Activated naive CD8-positive, alpha-beta T cell treated with anti-CD3 and anti-CD28 coated beads, Interleukin-2, amount 50 U/mL, for 24 hours (primary cell): ENCODE measurements at regions not wholly inside any gene's neighbourhood (a gene's known extent, or its start where the extent isn't known, plus 50 kb on each side); places are given as distances from the start of the nearest gene placed in this dataset.
A peak's percentile ranks its signal among the peaks of the same experiment; 100 is the strongest.

ENCODE experiments used
- ATAC-seq: fragments of 150-1000 bp; cut with Tn5 transposase; one replicate; pipeline ENCODE4 v1.10.0; 2021
- DNase-seq: peaks from one replicate; pipeline ENCODE4 v3.0.0; 2021
- H3K27ac Mint-ChIP-seq: one replicate; pipeline ENCODE4 v1.8.0; 2021; ENCODE audit warnings: mild to moderate bottlenecking, mixed read lengths
- H3K27me3 Mint-ChIP-seq: one replicate; pipeline ENCODE4 v1.8.0; 2021; ENCODE audit warnings: mixed read lengths
- H3K36me3 Mint-ChIP-seq: one replicate; pipeline ENCODE4 v1.8.0; 2021; ENCODE audit warnings: low read depth, mixed read lengths
- H3K4me1 Mint-ChIP-seq: one replicate; pipeline ENCODE4 v1.8.0; 2021; ENCODE audit warnings: mixed read lengths
- H3K4me3 Mint-ChIP-seq: one replicate; pipeline ENCODE4 v1.8.0; 2021; ENCODE audit warnings: mild to moderate bottlenecking, moderate library complexity, mixed read lengths
- H3K9me3 Mint-ChIP-seq: one replicate; pipeline ENCODE4 v1.8.0; 2021; ENCODE audit warnings: mixed read lengths

- Mint-ChIP-seq H3K27me3 (no peaks in the 10 kb centered on the region), H3K9me3 (no peaks in the 10 kb centered on the region), H3K4me1 (peaks cover 75% of the 10 kb centered on the region), H3K4me3 (no peak overlapping the region), H3K27ac (peak overlapping the region; percentile 38), H3K36me3 (no peaks in the 10 kb centered on the region)
- ATAC-seq = no peak
- DNase-seq = peak; percentile 23
Observed at GRCh38 chr2:43127941-43128558, 98.4 kb downstream of the ZFP36L2 start.

DNA sequence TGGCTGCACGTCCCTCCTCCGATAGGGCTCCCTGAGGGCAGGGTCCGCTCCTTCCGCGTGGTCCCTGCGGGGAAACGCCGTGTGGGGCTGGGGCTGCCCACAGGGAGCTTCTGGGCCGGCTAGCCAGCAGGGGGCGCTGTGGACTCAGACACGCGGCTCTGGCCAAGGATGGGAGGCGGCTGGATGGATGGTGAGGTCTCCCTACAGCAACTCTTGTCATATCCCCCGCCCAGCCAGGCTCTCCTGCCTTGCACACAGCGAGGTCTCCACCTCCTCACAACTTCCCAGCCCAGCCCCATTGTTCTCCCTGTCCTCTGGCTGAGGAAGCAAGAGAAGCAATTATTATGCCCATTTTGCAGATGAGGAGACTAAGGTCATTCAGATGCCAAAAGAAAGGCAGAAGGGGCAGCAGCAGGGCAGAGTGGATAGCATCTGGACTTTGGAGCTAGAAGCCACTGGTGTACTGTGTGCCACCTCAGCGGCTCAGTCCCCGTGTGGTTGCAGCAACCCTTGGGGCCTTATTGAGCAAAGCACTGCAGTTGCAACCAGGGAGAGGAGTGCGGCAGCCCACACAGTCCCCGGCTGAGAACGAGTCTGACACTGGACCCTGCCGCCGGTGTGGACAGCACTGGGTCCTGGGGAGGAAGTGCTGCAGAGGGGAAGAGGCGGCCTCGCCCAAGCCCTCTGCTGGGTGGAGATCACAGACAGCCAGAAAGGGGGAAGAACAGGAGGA is 99.0 kb downstream of the ZFP36L2 start:
- Mint-ChIP-seq H3K36me3 (no peaks in the 10 kb centered on the region), H3K27me3 (no peaks in the 10 kb centered on the region), H3K4me1 (peaks cover 72% of the 10 kb centered on the region), H3K9me3 (no peaks in the 10 kb centered on the region), H3K4me3 (no peak overlapping the region), H3K27ac (peak overlapping the region; percentile 38)
- peak; percentile 97 for DNase-seq
- peak; percentile 38 for ATAC-seq

GRCh38 chr2:43126817-43127207 is 99.6 kb downstream of the ZFP36L2 start:
- Mint-ChIP-seq H3K27ac (no peak overlapping the region), H3K36me3 (no peaks in the 10 kb centered on the region), H3K27me3 (no peaks in the 10 kb centered on the region), H3K4me3 (no peak overlapping the region), H3K4me1 (peaks cover 67% of the 10 kb centered on the region), H3K9me3 (no peaks in the 10 kb centered on the region)
- ATAC-seq (no peak), DNase-seq (no peak)

GRCh38 chr2:43125090-43125998 is 101.1 kb downstream of the ZFP36L2 start:
- H3K36me3 Mint-ChIP-seq = no peaks in the 10 kb centered on the region
- no peak overlapping the region for H3K4me3 Mint-ChIP-seq
- no peak for ATAC-seq
- H3K27me3 Mint-ChIP-seq = no peaks in the 10 kb centered on the region
- H3K9me3 Mint-ChIP-seq = no peaks in the 10 kb centered on the region
- no peak overlapping the region for H3K27ac Mint-ChIP-seq
- peaks cover 52% of the 10 kb centered on the region for H3K4me1 Mint-ChIP-seq
- no peak for DNase-seq

DNA sequence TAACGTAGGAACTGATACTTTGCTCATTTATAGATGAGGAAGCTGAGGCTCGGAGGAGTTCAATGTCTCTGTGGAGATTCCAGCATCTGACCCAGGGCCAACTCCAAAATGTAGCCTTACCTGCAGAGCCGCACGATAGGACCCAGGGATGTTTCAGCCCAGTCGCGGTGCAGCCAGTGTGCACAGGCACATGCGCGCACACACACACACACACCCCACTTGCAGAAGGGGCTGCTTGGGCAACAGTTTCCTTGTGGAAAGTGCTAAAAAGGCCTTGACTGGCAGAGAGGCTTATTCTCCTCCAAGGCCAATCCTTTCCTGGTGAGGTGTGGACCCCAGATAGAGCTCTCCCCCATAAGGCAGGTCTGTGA is 101.7 kb downstream of the ZFP36L2 start:
- DNase-seq (no peak), ATAC-seq (no peak)
- no peak overlapping the region for H3K4me3 Mint-ChIP-seq
- peaks cover 1% of the 10 kb centered on the region for H3K36me3 Mint-ChIP-seq
- H3K27me3 Mint-ChIP-seq = no peaks in the 10 kb centered on the region
- peaks cover 45% of the 10 kb centered on the region for H3K4me1 Mint-ChIP-seq
- no peaks in the 10 kb centered on the region for H3K9me3 Mint-ChIP-seq
- H3K27ac Mint-ChIP-seq = no peak overlapping the region

DNA sequence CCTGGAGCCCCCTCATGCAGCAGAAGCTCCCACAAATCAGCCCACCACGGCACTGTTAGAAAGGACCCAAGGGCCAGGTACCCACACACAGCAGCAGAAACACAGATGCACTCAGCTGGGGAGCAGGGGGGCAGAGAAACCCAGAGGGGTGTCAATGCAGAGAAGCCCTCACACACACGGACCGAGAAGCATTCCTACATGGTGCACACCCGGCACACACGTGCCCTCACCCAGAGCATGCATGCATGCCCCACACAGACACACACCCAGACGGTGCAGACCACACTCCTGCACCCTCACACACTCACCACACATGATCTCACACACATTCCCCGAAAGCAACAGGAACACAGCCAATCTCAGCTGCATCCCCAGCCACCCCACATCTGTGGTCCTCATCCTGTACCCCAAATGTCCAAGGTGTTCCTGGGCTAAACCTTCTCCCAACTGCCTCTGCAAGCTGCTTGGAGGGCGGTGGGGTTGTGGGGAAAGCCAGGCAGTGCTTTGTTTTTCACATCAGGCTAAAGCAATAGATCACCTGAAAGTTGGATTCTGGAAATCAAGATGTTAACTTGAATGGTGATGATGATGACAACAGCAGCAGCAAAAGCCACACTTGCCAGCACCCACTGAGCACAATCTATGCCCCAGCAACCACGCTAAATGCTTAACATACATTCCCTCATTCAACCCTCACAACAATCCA is 102.3 kb downstream of the ZFP36L2 start:
- ATAC-seq (no peak), DNase-seq (no peak)
- H3K9me3 Mint-ChIP-seq = peaks cover 2% of the 10 kb centered on the region
- no peak overlapping the region for H3K27ac Mint-ChIP-seq
- peaks cover 40% of the 10 kb centered on the region for H3K4me1 Mint-ChIP-seq
- no peaks in the 10 kb centered on the region for H3K27me3 Mint-ChIP-seq
- H3K4me3 Mint-ChIP-seq = no peak overlapping the region
- peaks cover 1% of the 10 kb centered on the region for H3K36me3 Mint-ChIP-seq

DNA sequence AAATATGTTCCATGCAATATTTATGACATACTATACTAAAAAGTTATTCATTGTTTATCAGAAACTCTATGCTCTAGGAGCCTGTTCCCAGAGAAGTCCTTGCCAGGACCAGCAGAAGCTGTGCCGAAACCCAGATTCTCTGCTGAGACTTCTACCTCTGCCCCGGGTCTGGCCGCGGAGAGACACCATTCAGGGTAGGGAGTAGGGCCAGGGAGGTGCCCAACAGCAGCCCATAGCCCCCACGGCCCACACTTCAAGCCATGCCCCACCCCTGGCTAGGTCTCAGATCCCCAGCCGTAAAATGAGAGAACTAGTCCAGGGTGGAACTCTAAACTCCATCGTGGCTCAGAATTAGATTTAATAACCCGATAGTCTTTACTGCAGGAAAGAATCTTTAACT is 102.9 kb downstream of the ZFP36L2 start:
- H3K4me1 Mint-ChIP-seq = peaks cover 36% of the 10 kb centered on the region
- H3K9me3 Mint-ChIP-seq = peaks cover 8% of the 10 kb centered on the region
- ATAC-seq = no peak
- no peak overlapping the region for H3K4me3 Mint-ChIP-seq
- H3K27ac Mint-ChIP-seq = no peak overlapping the region
- H3K27me3 Mint-ChIP-seq = no peaks in the 10 kb centered on the region
- no peak for DNase-seq
- H3K36me3 Mint-ChIP-seq = peaks cover 4% of the 10 kb centered on the region

- Mint-ChIP-seq H3K27me3 (no peaks in the 10 kb centered on the region), H3K27ac (no peak overlapping the region), H3K9me3 (peaks cover 9% of the 10 kb centered on the region), H3K4me1 (peaks cover 32% of the 10 kb centered on the region), H3K36me3 (peaks cover 4% of the 10 kb centered on the region), H3K4me3 (no peak overlapping the region)
- ATAC-seq (no peak), DNase-seq (no peak)
Observed at GRCh38 chr2:43123028-43123427, 103.4 kb downstream of the ZFP36L2 start.

GRCh38 chr2:43121580-43122314 is 104.7 kb downstream of the ZFP36L2 start:
- H3K27ac Mint-ChIP-seq = no peak overlapping the region

DNA sequence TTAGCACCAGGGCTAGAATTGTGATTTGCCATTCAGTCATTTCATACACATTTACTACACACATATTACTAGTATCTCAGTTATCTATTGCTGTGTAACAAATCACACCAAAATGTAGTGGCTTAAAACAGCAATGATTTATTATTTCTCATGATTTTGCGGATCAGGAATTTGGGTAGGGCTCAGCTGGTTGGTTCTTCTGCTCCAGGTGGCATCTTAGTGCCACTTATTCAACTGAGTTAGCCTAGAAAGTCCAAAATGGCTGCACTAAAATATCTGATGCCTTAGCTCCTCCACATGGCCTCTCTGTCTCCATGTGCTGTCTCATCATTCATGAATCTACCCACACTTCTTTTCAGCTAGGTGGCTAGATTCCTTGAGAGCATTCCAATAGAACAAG is 107.1 kb downstream of the ZFP36L2 start:
- Mint-ChIP-seq H3K36me3 (peaks cover 7% of the 10 kb centered on the region), H3K4me3 (no peak overlapping the region), H3K27me3 (no peaks in the 10 kb centered on the region), H3K4me1 (peaks cover 15% of the 10 kb centered on the region), H3K27ac (no peak overlapping the region), H3K9me3 (peaks cover 9% of the 10 kb centered on the region)
- ATAC-seq (no peak), DNase-seq (no peak)

More at GRCh38 chr2:43121580-43122314, 104.7 kb downstream of the ZFP36L2 start:
- Mint-ChIP-seq H3K4me3 (no peak overlapping the region), H3K27me3 (no peaks in the 10 kb centered on the region), H3K4me1 (peaks cover 23% of the 10 kb centered on the region), H3K9me3 (peaks cover 9% of the 10 kb centered on the region), H3K36me3 (peaks cover 4% of the 10 kb centered on the region)
- no peak for ATAC-seq
- DNase-seq = no peak

DNA sequence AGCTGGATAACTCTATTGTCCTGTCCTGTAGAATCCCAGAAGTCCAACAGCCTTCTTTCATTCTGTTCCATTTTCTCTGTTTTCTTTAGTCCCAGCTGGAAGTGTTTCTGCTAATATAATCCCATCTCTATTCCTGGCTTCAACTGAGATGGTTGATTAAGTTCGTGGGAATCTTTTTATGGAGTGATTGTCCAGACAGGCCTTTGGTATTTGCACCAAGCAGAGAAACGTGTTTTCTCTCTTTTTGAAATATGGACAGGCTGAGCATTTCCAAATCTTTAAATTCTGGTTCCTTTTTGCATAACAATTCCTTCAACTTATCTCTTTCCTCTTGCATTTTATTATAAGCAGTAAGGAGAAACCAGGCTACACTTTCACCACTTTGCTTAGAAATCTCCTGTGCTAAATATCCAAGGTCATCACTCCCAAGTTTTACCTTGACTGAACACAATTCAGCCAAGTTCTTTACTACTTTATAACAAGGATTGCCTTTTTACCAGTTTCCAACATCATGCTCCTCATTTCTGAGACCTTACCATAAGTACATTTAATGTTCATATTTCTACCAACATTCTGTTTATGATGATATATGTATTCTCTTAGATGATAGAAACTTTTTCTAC is 108.8 kb downstream of the ZFP36L2 start:
- Mint-ChIP-seq H3K36me3 (peaks cover 7% of the 10 kb centered on the region), H3K4me1 (peaks cover 10% of the 10 kb centered on the region), H3K27ac (no peak overlapping the region), H3K4me3 (no peak overlapping the region), H3K9me3 (peaks cover 9% of the 10 kb centered on the region), H3K27me3 (no peaks in the 10 kb centered on the region)
- DNase-seq (no peak), ATAC-seq (no peak)

- H3K4me1 Mint-ChIP-seq = peaks cover 8% of the 10 kb centered on the region
- DNase-seq = no peak
- H3K9me3 Mint-ChIP-seq = peaks cover 9% of the 10 kb centered on the region
- no peak overlapping the region for H3K27ac Mint-ChIP-seq
- peaks cover 7% of the 10 kb centered on the region for H3K36me3 Mint-ChIP-seq
- no peak for ATAC-seq
- no peaks in the 10 kb centered on the region for H3K27me3 Mint-ChIP-seq
- no peak overlapping the region for H3K4me3 Mint-ChIP-seq
Observed at GRCh38 chr2:43116988-43117387, 109.4 kb downstream of the ZFP36L2 start.

DNA sequence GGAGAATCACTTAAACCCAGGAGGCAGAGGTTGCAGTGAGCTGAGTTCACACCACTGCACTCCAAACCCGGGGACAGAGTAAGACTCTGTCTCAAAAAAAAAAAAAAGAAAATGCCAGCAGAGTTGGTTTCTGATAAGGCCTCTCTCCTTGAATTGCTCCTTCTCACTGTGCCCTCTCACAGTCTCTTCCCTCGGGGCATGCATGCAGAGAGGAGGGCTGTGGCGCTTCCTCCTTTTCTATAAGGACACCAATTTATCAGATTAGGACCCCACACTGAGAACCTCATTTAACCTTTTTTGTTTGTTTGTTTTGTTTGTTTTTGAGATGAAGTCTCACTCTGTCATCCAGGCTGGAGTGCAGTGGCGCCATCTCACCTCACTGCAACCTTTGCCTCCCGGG is 110.5 kb downstream of the ZFP36L2 start:
- Mint-ChIP-seq H3K27me3 (no peaks in the 10 kb centered on the region), H3K4me1 (peaks cover 8% of the 10 kb centered on the region), H3K27ac (no peak overlapping the region), H3K4me3 (no peak overlapping the region), H3K36me3 (peaks cover 7% of the 10 kb centered on the region), H3K9me3 (peaks cover 9% of the 10 kb centered on the region)
- DNase-seq (no peak), ATAC-seq (no peak)
